ENCODE measurements at regions not wholly inside any gene's neighbourhood (a gene's known extent, or its start where the extent isn't known, plus 50 kb on each side); places are given as distances from the start of the nearest gene placed in this dataset.
"Not testable (repeated sequence)": the region's sequence is repeated elsewhere in the genome, so short reads cannot be mapped to it uniquely, and the experiment has no call there.

GRCh38 chr10:123275136-123275564, 120.9 kb downstream of the BUB3 start:
- ATAC-seq: no peak
- TF ChIP-seq GLIS3 (CRISPR knock-in tag; IDR thresholded peaks at IDR 0.05) (no peak), PATZ1 (CRISPR knock-in tag; IDR thresholded peaks at IDR 0.05; ENCODE audit: borderline replicate concordance) (no peak), OSR1 (CRISPR knock-in tag; IDR thresholded peaks at IDR 0.05) (no peak)

- no peak for TF ChIP-seq TCF4 (CRISPR knock-in tag; IDR thresholded peaks at IDR 0.05; ENCODE audit: borderline replicate concordance)
- no peak for TF ChIP-seq OSR1 (CRISPR knock-in tag; IDR thresholded peaks at IDR 0.05)
- TF ChIP-seq CSDC2 (CRISPR knock-in tag; IDR thresholded peaks at IDR 0.05): no peak
- no peak for TF ChIP-seq RARB (CRISPR knock-in tag; IDR thresholded peaks at IDR 0.05)
- no peak for TF ChIP-seq GLIS3 (CRISPR knock-in tag; IDR thresholded peaks at IDR 0.05)
- TF ChIP-seq TSHZ2 (CRISPR knock-in tag; IDR thresholded peaks at IDR 0.05): no peak
- TF ChIP-seq PATZ1 (CRISPR knock-in tag; IDR thresholded peaks at IDR 0.05; ENCODE audit: borderline replicate concordance): no peak
- TF ChIP-seq CSRNP3 (CRISPR knock-in tag; IDR thresholded peaks at IDR 0.05): no peak
- no peak for TF ChIP-seq ZNF565 (CRISPR knock-in tag; conservative IDR thresholded peaks at IDR 0.05; ENCODE audit: low read depth)
- TF ChIP-seq ZFP3 (CRISPR knock-in tag; IDR thresholded peaks at IDR 0.05): no peak
- no peak for ATAC-seq
Measured at GRCh38 chr10:123278445-123278844, 124.2 kb downstream of the BUB3 start.

- ATAC-seq: not testable (repeated sequence)
Measured at GRCh38 chr10:123283371-123283770, 129.2 kb downstream of the BUB3 start.

- TF ChIP-seq ZNF8 (CRISPR knock-in tag; IDR thresholded peaks at IDR 0.05) (no peak), ZFP3 (CRISPR knock-in tag; IDR thresholded peaks at IDR 0.05) (peak; percentile 87), BACH2 (CRISPR knock-in tag; IDR thresholded peaks at IDR 0.05; ENCODE audit: borderline replicate concordance) (no peak)
- ATAC-seq: no peak
Measured at GRCh38 chr10:123284022-123284421, 129.8 kb downstream of the BUB3 start.

GRCh38 chr10:123287594-123288247, 133.5 kb downstream of the BUB3 start:
- ATAC-seq: no peak; the same call in 2 of the 3 replicates
- no peak for TF ChIP-seq BACH2 (CRISPR knock-in tag; IDR thresholded peaks at IDR 0.05; ENCODE audit: borderline replicate concordance)
- peak; percentile 37 for TF ChIP-seq ISL1 (CRISPR knock-in tag; IDR thresholded peaks at IDR 0.05)
- TF ChIP-seq TSHZ2 (CRISPR knock-in tag; IDR thresholded peaks at IDR 0.05): 0 out of 2 replicates have a peak, but pooled peaks have one; percentile 12
- peak; percentile 14; the same call in 1 of the 2 replicates for TF ChIP-seq TCF4 (CRISPR knock-in tag; IDR thresholded peaks at IDR 0.05; ENCODE audit: borderline replicate concordance)
- TF ChIP-seq OSR1 (CRISPR knock-in tag; IDR thresholded peaks at IDR 0.05): no peak
- no peak for TF ChIP-seq CSDC2 (CRISPR knock-in tag; IDR thresholded peaks at IDR 0.05)
- 0 out of 2 replicates have a peak, but pooled peaks have one; percentile 31 for TF ChIP-seq ZFP3 (CRISPR knock-in tag; IDR thresholded peaks at IDR 0.05)
- no peak for TF ChIP-seq ZNF8 (CRISPR knock-in tag; IDR thresholded peaks at IDR 0.05)

Data from SK-N-SH treated with all-trans-retinoic acid at 6 μM for 48 hours (cell line).